ENCODE measurements at regions not wholly inside any gene's neighbourhood (a gene's known extent, or its start where the extent isn't known, plus 50 kb on each side); places are given as distances from the start of the nearest gene placed in this dataset.

DNA sequence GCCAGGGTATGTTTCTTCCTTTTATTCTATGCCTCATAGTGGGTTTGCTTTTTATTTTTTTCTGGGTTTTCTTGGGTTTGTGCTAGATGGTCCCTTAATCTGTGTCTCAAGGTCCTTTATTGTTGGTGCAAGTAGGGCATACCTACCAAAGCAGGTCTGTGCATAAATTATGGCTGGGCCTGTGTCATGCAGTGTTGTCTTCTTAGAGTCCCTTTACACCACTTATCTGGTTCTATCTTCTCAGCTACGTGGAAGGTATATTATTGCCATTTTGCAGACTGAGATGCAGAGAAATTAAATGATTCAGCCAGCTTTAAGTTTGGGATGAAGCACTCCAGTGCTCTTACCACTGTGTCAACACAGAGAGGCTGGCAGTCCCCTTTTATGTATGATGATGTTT is 293.5 kb upstream of the SOX2 start:
- H3K9me3 Mint-ChIP-seq = no peaks in the 10 kb centered on the region
- ATAC-seq (ENCODE audit: low read depth) (no peak), DNase-seq (no peak)
- intact Hi-C loops (cut with micrococcal nuclease) = no loop called here
- H3K36me3 Mint-ChIP-seq (ENCODE audit: low read depth) = no peaks in the 10 kb centered on the region
- no peaks in the 10 kb centered on the region for H3K27me3 Mint-ChIP-seq
- ChIA-PET POLR2A (no interaction called here), CTCF (no interaction called here)
- H3K4me1 Mint-ChIP-seq = no peaks in the 10 kb centered on the region
- H3K4me3 Mint-ChIP-seq = no peak overlapping the region
- no peak overlapping the region for H3K27ac Mint-ChIP-seq
- TF ChIP-seq, protein P1, sequence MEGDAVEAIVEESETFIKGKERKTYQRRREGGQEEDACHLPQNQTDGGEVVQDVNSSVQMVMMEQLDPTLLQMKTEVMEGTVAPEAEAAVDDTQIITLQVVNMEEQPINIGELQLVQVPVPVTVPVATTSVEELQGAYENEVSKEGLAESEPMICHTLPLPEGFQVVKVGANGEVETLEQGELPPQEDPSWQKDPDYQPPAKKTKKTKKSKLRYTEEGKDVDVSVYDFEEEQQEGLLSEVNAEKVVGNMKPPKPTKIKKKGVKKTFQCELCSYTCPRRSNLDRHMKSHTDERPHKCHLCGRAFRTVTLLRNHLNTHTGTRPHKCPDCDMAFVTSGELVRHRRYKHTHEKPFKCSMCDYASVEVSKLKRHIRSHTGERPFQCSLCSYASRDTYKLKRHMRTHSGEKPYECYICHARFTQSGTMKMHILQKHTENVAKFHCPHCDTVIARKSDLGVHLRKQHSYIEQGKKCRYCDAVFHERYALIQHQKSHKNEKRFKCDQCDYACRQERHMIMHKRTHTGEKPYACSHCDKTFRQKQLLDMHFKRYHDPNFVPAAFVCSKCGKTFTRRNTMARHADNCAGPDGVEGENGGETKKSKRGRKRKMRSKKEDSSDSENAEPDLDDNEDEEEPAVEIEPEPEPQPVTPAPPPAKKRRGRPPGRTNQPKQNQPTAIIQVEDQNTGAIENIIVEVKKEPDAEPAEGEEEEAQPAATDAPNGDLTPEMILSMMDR (IDR thresholded peaks at IDR 0.05) = no peak

DNA sequence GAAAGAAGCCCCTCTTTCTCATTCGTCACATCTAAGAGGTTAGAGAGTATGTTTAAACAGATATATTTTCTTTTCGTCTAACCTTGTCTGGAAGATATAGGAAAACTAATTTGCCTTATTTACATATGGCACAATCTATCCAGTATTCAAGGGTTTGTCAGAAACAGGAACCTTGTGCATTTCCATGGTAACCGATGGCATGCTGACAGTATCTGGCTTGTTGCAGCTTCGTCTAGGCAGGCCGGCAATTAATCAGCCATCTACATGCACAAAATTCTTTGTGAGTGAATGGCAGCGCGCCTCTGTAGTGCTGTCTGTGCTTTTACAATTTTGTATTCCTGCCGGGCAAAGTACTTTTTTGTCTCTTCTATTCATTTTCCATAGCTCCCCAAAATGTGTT is 294.0 kb upstream of the SOX2 start:
- TF ChIP-seq, protein P1 (IDR thresholded peaks at IDR 0.05) = no peak
- no peak overlapping the region for H3K27ac Mint-ChIP-seq
- H3K9me3 Mint-ChIP-seq = no peaks in the 10 kb centered on the region
- ChIA-PET POLR2A (no interaction called here), CTCF (no interaction called here)
- ATAC-seq (ENCODE audit: low read depth) = no peak
- H3K27me3 Mint-ChIP-seq = no peaks in the 10 kb centered on the region
- no peak for DNase-seq
- intact Hi-C loops (cut with micrococcal nuclease) = no loop called here
- no peaks in the 10 kb centered on the region for H3K36me3 Mint-ChIP-seq (ENCODE audit: low read depth)
- H3K4me3 Mint-ChIP-seq = no peak overlapping the region
- no peaks in the 10 kb centered on the region for H3K4me1 Mint-ChIP-seq

DNA sequence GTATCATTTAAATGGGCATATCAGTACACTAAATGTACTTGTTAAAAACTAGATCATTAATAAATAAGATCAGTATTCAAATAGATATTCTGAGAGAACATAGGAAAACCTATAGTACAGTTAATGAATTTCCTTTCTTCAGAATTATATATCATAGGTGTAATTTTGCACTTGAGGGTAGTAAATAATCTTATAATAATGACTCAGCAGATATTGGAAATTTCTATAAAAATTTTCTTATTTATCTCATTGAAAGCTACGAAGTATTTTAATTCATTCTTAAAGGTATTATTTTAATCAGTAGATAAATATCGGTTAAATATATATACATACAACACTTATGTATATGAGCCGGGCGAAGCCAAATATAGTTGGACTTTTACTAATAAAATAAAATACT is 300.9 kb upstream of the SOX2 start:
- Mint-ChIP-seq H3K4me1 (no peaks in the 10 kb centered on the region), H3K27ac (no peak overlapping the region)
- DNase-seq = no peak

DNA sequence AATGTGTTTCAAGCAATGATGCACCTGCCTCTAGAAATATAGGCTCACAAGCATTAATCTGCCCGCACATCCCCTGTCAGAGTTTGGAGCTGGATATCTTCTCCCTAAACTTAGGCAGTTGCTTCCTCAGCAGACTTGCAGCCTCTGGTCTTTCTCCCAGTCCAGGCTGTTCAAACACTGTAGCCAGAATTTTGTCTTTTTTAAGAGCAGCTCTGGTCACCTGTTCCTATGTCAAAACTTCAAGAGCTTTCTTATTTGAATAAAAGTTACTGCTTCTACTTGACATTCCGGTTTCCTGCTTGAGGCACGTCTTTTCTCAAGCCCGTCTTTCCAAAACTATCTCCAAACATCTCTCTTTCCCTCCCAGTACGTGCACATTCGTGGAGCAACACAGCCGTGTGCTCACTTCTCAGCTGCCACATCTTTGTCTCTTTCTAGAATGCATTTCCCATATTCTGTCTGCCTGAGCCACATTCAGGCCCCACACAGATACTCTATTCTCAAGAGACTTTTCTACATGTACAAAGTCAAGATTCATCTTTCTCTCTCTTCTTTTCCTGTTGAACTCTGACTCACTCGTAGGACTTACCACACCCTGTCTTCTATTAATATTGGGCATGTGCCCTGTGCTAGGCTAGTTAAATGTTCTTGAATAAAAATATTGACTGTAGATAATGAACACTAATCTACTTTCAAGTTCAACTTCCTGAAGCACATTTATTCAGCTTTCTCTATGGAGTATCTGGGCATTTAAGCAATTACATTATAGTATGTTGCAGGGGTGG is 307.7 kb upstream of the SOX2 start:
- H3K27me3 Mint-ChIP-seq = no peaks in the 10 kb centered on the region
- H3K4me3 Mint-ChIP-seq = no peak overlapping the region
- ChIA-PET POLR2A (no interaction called here), CTCF (no interaction called here)
- no peaks in the 10 kb centered on the region for H3K9me3 Mint-ChIP-seq
- no peaks in the 10 kb centered on the region for H3K36me3 Mint-ChIP-seq (ENCODE audit: low read depth)
- ATAC-seq (ENCODE audit: low read depth) = no peak
- no peak overlapping the region for H3K27ac Mint-ChIP-seq
- intact Hi-C loops (cut with micrococcal nuclease) = no loop called here
- TF ChIP-seq, protein P1 (IDR thresholded peaks at IDR 0.05) = no peak
- no peak for DNase-seq
- no peaks in the 10 kb centered on the region for H3K4me1 Mint-ChIP-seq

More for the DNA sequence above, 300.9 kb upstream of the SOX2 start:
- ChIA-PET CTCF (no interaction called here), POLR2A (no interaction called here)
- no peaks in the 10 kb centered on the region for H3K9me3 Mint-ChIP-seq
- no peaks in the 10 kb centered on the region for H3K27me3 Mint-ChIP-seq
- no peak overlapping the region for H3K4me3 Mint-ChIP-seq
- TF ChIP-seq, protein P1 (IDR thresholded peaks at IDR 0.05) = no peak
- intact Hi-C loops (cut with micrococcal nuclease) = no loop called here
- no peaks in the 10 kb centered on the region for H3K36me3 Mint-ChIP-seq (ENCODE audit: low read depth)
- no peak for ATAC-seq (ENCODE audit: low read depth)

DNA sequence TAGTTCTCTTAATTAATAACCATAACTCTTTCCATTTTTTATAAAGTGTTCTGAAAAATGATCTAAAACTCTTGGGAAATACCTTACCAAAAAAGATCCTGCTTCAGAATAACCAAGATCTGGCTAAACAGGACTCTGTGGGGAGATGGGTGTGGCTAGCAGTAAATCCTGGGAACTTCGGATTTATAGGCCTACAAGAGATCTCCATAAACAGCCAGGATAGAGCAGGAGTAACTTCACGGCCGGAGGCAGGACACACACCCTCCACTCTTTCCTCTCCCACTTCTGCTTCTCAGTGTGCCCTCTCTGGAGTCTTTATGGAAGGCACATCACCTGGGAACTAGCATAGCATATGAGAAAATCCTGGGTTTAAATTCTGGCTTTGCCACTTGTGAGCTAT is 309.4 kb upstream of the SOX2 start:
- intact Hi-C loops (cut with micrococcal nuclease) = no loop called here
- H3K27me3 Mint-ChIP-seq = no peaks in the 10 kb centered on the region
- TF ChIP-seq, protein P1 (IDR thresholded peaks at IDR 0.05) = no peak
- no peak overlapping the region for H3K27ac Mint-ChIP-seq
- ChIA-PET CTCF (no interaction called here), POLR2A (no interaction called here)
- no peaks in the 10 kb centered on the region for H3K9me3 Mint-ChIP-seq
- DNase-seq (no peak), ATAC-seq (ENCODE audit: low read depth) (no peak)
- H3K36me3 Mint-ChIP-seq (ENCODE audit: low read depth) = no peaks in the 10 kb centered on the region
- H3K4me3 Mint-ChIP-seq = no peak overlapping the region
- H3K4me1 Mint-ChIP-seq = no peaks in the 10 kb centered on the region
